ENCODE measurements at regions not wholly inside any gene's neighbourhood (a gene's known extent, or its start where the extent isn't known, plus 50 kb on each side); places are given as distances from the start of the nearest gene placed in this dataset.
A peak's percentile ranks its signal among the peaks of the same experiment; 100 is the strongest.

DNA sequence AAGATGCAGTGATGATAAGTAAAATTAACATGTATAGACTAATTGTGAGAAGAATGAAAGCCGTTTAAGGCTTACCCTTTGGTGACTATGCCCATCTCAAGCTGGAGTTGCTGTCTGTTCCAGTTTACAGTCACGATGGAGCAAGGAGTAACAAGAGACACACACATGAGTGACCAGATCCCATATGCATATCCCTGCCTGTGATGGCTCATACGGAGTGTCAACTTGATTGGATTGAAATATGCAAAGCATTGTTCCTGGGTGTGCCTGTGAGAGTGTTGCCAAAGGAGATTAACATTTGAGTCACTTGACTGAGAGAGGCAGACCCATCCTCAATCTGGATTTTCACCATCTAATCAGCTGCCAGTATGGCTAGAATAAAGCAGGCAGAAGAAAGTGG lies 786.8 kb downstream of the FAM181B start:
- Histone ChIP-seq H3K27ac (ENCODE audit: low read depth in 2 of 2, low read length in 2 of 2) (no peak overlapping the region), H3K4me3 (ENCODE audit: low read length in 3 of 3) (no peak overlapping the region), H3K36me3 (ENCODE audit: control insufficient read depth in 2 of 3, insufficient read depth in 3 of 3, low read length in 3 of 3) (no peaks in the 10 kb centered on the region), H3K9ac (ENCODE audit: low read length in 3 of 3) (no peak overlapping the region), H3K9me3 (ENCODE audit: control insufficient read depth in 2 of 3, insufficient read depth in 1 of 3, low read length in 3 of 3) (no peaks in the 10 kb centered on the region), H3K27me3 (ENCODE audit: control insufficient read depth, insufficient read depth, low read length) (no peaks in the 10 kb centered on the region), H3K4me1 (ENCODE audit: control insufficient read depth in 2 of 3, insufficient read depth in 2 of 3, low read depth in 1 of 3, low read length in 3 of 3) (no peaks in the 10 kb centered on the region)
- TF ChIP-seq, protein P1, sequence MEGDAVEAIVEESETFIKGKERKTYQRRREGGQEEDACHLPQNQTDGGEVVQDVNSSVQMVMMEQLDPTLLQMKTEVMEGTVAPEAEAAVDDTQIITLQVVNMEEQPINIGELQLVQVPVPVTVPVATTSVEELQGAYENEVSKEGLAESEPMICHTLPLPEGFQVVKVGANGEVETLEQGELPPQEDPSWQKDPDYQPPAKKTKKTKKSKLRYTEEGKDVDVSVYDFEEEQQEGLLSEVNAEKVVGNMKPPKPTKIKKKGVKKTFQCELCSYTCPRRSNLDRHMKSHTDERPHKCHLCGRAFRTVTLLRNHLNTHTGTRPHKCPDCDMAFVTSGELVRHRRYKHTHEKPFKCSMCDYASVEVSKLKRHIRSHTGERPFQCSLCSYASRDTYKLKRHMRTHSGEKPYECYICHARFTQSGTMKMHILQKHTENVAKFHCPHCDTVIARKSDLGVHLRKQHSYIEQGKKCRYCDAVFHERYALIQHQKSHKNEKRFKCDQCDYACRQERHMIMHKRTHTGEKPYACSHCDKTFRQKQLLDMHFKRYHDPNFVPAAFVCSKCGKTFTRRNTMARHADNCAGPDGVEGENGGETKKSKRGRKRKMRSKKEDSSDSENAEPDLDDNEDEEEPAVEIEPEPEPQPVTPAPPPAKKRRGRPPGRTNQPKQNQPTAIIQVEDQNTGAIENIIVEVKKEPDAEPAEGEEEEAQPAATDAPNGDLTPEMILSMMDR (IDR thresholded peaks at IDR 0.05; ENCODE audit: borderline replicate concordance, extremely low read depth, insufficient read depth) = no peak
- FAIRE-seq (no peak), DNase-seq (no peak)
- intact Hi-C loops (cut with DNase I) = no loop called here

GRCh38 chr11:81942646-81943045 lies 791.0 kb downstream of the FAM181B start:
- DNase-seq (no peak), FAIRE-seq (no peak)
- Histone ChIP-seq H3K27ac (ENCODE audit: low read depth in 2 of 2, low read length in 2 of 2) (no peak overlapping the region), H3K9me3 (ENCODE audit: control insufficient read depth in 2 of 3, insufficient read depth in 1 of 3, low read length in 3 of 3) (no peaks in the 10 kb centered on the region), H3K9ac (ENCODE audit: low read length in 3 of 3) (no peak overlapping the region), H3K4me1 (ENCODE audit: control insufficient read depth in 2 of 3, insufficient read depth in 2 of 3, low read depth in 1 of 3, low read length in 3 of 3) (no peaks in the 10 kb centered on the region), H3K27me3 (ENCODE audit: control insufficient read depth, insufficient read depth, low read length) (no peaks in the 10 kb centered on the region), H3K4me3 (ENCODE audit: low read length in 3 of 3) (no peak overlapping the region), H3K36me3 (ENCODE audit: control insufficient read depth in 2 of 3, insufficient read depth in 3 of 3, low read length in 3 of 3) (no peaks in the 10 kb centered on the region)
- intact Hi-C loops (cut with DNase I) = no loop called here
- TF ChIP-seq, protein P1 (IDR thresholded peaks at IDR 0.05; ENCODE audit: borderline replicate concordance, extremely low read depth, insufficient read depth) = no peak

GRCh38 chr11:81941998-81942397 lies 791.7 kb downstream of the FAM181B start:
- Histone ChIP-seq H3K4me1 (ENCODE audit: control insufficient read depth in 2 of 3, insufficient read depth in 2 of 3, low read depth in 1 of 3, low read length in 3 of 3) (no peaks in the 10 kb centered on the region), H3K36me3 (ENCODE audit: control insufficient read depth in 2 of 3, insufficient read depth in 3 of 3, low read length in 3 of 3) (no peaks in the 10 kb centered on the region), H3K4me3 (ENCODE audit: low read length in 3 of 3) (no peak overlapping the region), H3K27me3 (ENCODE audit: control insufficient read depth, insufficient read depth, low read length) (no peaks in the 10 kb centered on the region), H3K9me3 (ENCODE audit: control insufficient read depth in 2 of 3, insufficient read depth in 1 of 3, low read length in 3 of 3) (no peaks in the 10 kb centered on the region), H3K27ac (ENCODE audit: low read depth in 2 of 2, low read length in 2 of 2) (no peak overlapping the region), H3K9ac (ENCODE audit: low read length in 3 of 3) (no peak overlapping the region)
- FAIRE-seq (no peak), DNase-seq (no peak)
- TF ChIP-seq, protein P1 (IDR thresholded peaks at IDR 0.05; ENCODE audit: borderline replicate concordance, extremely low read depth, insufficient read depth) = no peak
- intact Hi-C loops (cut with DNase I) = no loop called here

GRCh38 chr11:81932303-81932702 lies 801.4 kb downstream of the FAM181B start:
- Histone ChIP-seq H3K9me3 (ENCODE audit: control insufficient read depth in 2 of 3, insufficient read depth in 1 of 3, low read length in 3 of 3) (no peaks in the 10 kb centered on the region), H3K4me1 (ENCODE audit: control insufficient read depth in 2 of 3, insufficient read depth in 2 of 3, low read depth in 1 of 3, low read length in 3 of 3) (no peaks in the 10 kb centered on the region), H3K9ac (ENCODE audit: low read length in 3 of 3) (no peak overlapping the region), H3K27me3 (ENCODE audit: control insufficient read depth, insufficient read depth, low read length) (no peaks in the 10 kb centered on the region), H3K4me3 (ENCODE audit: low read length in 3 of 3) (no peak overlapping the region), H3K27ac (ENCODE audit: low read depth in 2 of 2, low read length in 2 of 2) (no peak overlapping the region), H3K36me3 (ENCODE audit: control insufficient read depth in 2 of 3, insufficient read depth in 3 of 3, low read length in 3 of 3) (no peaks in the 10 kb centered on the region)
- DNase-seq = no peak
- TF ChIP-seq, protein P1 (IDR thresholded peaks at IDR 0.05; ENCODE audit: borderline replicate concordance, extremely low read depth, insufficient read depth) = no peak
- intact Hi-C loops (cut with DNase I) = no loop called here
- FAIRE-seq = peak; percentile 75
